MG63 (cell line): ENCODE measurements at regions not wholly inside any gene's neighbourhood (a gene's known extent, or its start where the extent isn't known, plus 50 kb on each side); places are given as distances from the start of the nearest gene placed in this dataset.
"Not testable (repeated sequence)": the region's sequence is repeated elsewhere in the genome, so short reads cannot be mapped to it uniquely, and the experiment has no call there.

Experiments used
- DNase-seq: peaks from one replicate; pipeline ENCODE4 v3.0.0-alpha.2; 2020
- H3K27me3 ChIP-seq: fragments of 250-450 bp; sonication (Bioruptor Pico); 2 replicates; pipeline ENCODE4 v1.5.1; 2020; ENCODE audit warnings: mild to moderate bottlenecking, moderate library complexity
- H3K36me3 ChIP-seq: fragments of 250-450 bp; sonication (Bioruptor Pico); 2 replicates; pipeline ENCODE4 v1.5.1; 2020; ENCODE audit warnings: mild to moderate bottlenecking, moderate library complexity
- H3K4me3 ChIP-seq: fragments of 250-450 bp; sonication (Bioruptor Pico); 2 replicates; pipeline ENCODE4 v1.5.1; 2020; ENCODE audit warnings: mild to moderate bottlenecking, moderate library complexity
- H3K9me3 ChIP-seq: fragments of 250-450 bp; sonication (Bioruptor Pico); 2 replicates; pipeline ENCODE4 v1.5.1; 2020; ENCODE audit warnings: mild to moderate bottlenecking, moderate library complexity

DNA sequence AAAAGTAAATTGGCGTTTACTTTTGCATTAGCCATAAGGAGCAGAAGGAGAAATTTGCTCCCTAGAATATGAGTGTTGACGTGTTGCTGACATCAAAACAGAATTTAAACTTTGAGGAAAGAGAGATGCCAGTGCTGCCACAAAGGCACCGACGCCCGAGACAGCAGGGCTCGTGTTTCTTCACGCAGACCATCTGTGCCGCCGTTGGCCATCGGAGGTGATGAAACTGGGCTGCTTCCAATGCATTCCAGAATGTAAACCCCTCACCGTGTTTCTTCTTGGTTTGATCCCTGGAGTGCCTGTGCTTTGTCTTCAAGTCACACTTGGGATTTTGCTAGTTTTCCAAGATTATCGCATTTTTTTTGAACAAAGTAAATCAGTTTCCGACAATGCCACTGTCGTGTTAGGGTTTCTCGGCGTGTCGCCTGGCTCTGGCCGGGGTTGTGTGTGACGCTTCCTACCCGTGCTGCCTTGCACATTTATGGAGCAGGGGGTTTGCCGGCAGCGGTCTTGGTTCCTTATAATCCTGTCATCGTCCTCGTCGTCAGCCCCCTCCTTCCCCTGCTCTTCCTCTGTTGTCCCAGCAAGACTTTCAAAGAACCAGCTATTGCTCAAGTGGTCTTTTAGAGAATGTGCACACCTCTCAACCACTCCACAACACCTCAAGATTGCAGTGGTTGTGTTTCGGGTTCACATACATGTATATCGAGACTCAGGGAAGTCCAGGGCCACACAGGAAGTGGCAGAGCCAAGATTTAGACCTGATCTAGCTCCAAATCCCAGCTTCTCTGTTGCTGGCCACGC lies 103.9 kb downstream of the METRNL start:
- H3K4me3 ChIP-seq, result no peak overlapping the region
- DNase-seq, result no peak
- no peaks in the 10 kb centered on the region; the same call in 1 of the 2 replicates for H3K36me3 ChIP-seq
- H3K27me3 ChIP-seq, result no peaks in the 10 kb centered on the region
- peaks cover 8% of the 10 kb centered on the region for H3K9me3 ChIP-seq

DNA sequence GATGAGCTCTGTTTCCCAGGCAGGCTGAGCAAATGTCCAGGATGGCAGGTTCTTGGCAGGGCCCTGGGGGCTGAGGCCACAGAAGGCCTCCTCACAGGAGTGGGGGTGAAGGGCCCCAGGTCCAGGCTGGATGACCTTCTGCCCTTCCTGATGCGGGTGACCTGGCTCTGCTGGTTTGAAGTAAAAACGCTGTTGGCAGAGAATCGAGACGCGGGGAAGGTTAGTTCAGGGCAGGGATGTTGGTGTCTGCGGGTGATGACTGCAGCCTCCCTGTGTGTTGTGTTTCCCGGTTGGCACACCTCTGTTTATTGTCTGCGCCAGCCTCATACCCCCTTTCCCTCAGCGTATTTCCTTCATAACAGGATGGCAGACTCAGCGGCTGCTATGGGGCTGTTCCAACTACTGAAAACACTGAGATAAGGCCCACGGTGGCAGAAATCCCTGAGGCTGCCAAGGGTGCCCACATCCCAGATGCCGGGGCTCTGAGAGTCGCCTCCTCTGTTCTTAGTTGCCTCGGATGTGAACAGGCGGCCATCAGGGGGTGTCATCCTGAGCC lies 104.6 kb downstream of the METRNL start:
- Histone ChIP-seq H3K36me3 (no peaks in the 10 kb centered on the region; the same call in 1 of the 2 replicates), H3K27me3 (no peaks in the 10 kb centered on the region), H3K4me3 (no peak overlapping the region), H3K9me3 (peaks cover 14% of the 10 kb centered on the region)
- DNase-seq, result no peak

DNA sequence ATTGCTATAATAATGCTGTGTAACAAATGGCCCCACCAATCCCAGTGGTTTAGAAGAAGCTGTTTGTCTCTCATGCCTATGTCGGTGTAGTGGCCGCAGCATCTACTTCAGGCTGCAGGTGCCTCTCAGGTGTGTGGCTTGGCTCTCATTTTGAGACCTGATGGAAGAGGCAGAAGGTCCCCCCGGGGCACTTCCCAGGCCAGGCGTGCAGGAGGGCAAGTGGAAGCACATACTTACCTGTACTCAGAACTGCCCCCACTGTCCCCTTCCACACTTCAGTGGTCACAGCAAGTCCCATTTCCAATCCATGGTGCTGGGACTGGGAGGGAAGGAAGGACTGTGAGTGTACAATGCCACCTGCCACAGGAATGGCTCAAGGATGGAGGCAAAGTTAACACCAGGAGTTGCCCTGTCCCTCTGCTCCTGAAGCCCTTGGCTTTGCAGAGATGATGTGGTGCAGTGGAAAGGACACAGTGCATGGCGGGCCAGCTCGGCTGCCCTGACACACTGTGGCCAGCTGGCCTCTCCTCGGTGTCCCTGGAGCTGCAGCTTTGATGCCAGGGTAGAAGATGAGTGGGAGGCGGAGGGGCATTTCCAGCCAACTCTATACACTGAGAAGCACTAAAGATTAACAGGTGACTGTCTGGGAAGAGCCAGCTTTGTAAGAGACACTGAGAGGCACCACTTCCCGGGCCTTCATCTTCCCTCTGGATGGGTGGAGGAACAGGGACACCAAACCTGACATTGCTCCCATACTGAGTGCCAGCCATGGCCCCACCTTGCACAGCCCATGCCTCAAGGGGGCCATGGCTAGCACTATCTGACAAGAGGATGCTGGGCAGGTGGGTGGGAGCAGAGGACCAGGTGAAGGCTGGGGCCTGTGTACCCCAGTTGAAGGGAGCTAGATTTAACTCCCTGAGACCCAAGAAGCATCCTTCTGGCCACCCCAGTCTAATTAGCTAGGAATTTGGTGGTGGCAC lies 105.9 kb downstream of the METRNL start:
- H3K9me3 ChIP-seq, result peaks cover 16% of the 10 kb centered on the region
- no peak for DNase-seq
- no peaks in the 10 kb centered on the region for H3K27me3 ChIP-seq
- H3K36me3 ChIP-seq, result no peaks in the 10 kb centered on the region; the same call in 1 of the 2 replicates
- no peak overlapping the region for H3K4me3 ChIP-seq

DNA sequence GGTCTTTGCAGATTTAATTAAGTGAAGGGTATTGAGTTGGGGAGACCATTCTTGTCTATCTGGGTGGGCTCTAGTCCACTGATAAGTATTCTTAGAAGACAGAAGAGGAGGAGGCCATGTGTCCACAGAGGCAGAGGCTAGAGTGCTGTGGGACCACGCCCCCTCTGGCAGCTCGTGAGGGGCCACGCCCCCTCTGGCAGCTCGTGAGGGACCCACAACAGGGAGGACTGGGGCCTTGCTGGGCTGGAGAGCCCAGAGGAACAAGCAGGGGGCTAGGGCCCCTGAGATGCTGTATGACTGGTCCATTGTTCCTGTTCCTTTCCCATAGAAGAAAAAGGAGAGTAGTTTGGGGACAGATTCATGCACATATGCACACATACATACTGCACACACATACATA lies 106.8 kb downstream of the METRNL start:
- Histone ChIP-seq H3K4me3 (no peak overlapping the region), H3K36me3 (no peaks in the 10 kb centered on the region; the same call in 1 of the 2 replicates), H3K27me3 (no peaks in the 10 kb centered on the region), H3K9me3 (peaks cover 16% of the 10 kb centered on the region)
- peak; percentile 25 for DNase-seq

DNA sequence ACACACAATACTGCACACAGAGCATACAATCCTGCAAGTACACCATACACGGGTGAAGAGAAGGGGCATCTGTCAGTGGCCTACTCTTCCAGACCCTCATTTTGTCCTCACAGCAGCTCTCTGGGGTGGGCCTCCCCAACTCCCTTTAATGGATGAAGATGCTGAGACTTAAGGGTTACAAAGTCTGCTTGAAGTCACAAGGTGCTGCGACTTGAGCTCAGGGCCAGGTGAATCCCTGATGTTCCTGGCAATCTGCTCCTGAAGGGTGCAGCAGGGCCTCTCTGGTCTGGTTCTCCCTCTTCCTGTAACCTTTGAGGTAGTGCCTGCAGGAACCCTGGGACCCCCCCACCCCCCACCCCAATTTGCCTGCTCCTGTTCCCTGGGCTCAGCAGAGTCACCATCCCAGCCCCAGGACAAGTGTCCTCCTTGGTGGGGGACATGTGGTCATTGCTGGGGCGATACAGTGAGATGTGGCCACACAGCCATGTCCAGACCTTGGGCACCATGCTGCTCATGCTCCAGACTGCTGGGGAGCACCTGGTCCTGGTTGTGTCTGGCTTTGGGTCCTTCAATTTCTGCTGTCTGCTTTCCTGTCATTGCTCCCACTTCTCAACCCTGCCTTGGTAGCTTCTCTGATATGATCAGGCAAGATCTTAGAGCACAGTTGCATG lies 107.5 kb downstream of the METRNL start:
- no peak overlapping the region for H3K4me3 ChIP-seq
- H3K9me3 ChIP-seq, result peaks cover 16% of the 10 kb centered on the region
- no peaks in the 10 kb centered on the region for H3K27me3 ChIP-seq
- no peaks in the 10 kb centered on the region; the same call in 1 of the 2 replicates for H3K36me3 ChIP-seq
- DNase-seq, result no peak

DNA sequence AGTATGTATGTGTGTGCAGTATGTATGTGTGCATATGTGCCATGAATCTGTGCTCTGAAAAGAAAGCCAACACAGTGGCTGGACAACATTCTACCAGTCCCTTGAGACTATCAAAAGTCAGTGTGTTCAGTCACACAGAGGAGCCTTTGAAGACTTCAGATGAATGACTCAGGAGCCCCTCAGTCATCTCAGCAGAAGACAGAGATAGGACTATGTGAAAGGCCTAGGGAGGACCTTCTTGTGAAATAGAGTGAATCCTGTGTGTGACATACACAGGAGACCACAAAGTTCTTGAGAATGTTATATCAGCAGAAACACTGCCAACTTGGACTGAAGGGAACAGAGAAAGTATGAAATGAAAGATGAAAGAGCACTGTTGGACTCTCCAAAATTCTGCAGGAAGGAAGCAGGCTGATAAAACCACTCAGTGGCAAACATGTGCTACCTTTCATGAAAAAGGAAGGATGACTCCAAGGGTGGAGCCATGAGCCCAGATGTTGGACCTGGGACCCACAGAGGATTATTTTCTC lies 108.4 kb downstream of the METRNL start:
- Histone ChIP-seq H3K9me3 (peaks cover 16% of the 10 kb centered on the region), H3K36me3 (no peaks in the 10 kb centered on the region; the same call in 1 of the 2 replicates), H3K27me3 (no peaks in the 10 kb centered on the region), H3K4me3 (no peak overlapping the region)
- DNase-seq, result no peak

DNA sequence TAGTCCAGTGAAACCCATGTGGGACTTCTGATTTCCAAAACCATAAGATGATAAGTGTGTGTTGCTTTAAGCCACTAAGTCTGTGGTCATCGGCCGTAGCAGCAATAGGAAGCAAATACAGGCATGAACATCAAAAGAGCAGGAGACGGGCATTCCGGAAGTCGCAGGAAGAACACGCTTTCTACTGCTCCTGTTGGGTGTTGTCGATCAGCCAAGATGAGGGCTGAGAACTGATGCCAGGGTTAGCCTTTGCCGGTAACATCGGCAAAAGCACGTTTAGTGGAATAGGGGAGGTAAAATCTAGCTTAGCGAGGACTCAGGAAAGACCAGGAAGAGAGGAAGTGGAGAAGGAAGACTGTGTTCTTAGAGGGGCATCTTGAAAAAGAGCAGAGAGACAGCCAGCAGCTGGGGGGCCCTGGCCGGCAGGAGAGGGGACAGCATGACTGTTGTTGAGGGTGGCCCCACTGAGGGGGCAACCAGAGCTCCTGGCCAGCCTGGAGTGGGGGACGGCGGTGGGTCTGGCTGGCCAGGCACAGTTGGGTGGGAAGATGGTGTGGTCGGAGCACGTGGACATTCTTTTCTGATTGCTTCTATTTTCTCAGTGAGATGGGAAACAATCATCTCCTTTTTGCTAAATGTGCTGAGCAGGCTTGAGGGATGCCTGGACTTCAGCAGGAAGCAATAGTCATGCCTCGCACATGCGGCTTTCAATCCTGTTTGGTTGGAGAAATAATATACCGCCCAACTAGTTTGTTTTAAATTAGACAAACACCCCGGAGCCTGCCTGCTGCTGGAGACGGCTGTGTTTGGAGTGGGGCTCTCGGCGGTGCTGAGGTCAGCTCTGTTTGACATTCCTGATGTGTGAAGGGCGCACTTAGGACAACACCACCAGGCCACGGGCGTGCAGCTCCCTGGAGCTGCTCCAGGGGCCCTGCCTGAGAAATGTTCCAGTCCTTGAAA lies 109.9 kb downstream of the METRNL start:
- DNase-seq, result peak; percentile 74
- H3K36me3 ChIP-seq, result peaks cover 1% of the 10 kb centered on the region
- H3K4me3 ChIP-seq, result no peak overlapping the region
- peaks cover 22% of the 10 kb centered on the region for H3K9me3 ChIP-seq
- H3K27me3 ChIP-seq, result no peaks in the 10 kb centered on the region

DNA sequence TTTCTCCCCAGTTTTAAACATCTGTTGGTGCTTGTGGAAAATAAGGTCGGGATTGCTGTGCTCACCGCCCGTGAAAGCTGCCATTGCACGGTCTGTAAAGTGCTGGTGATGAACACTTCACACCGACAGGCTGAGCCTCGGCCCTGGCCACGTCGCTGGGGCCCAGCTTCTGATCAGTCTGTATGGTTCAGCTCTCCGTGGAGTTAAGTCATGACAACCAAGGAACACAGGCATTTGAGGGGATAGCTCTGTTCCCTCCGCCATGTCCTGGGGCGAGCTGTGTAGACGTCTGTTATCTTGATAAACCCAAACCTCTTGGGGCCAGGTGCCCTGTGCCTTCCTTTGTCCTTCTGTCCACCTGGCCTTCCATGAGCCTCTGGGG lies 110.6 kb downstream of the METRNL start:
- peaks cover 26% of the 10 kb centered on the region for H3K9me3 ChIP-seq
- peaks cover 3% of the 10 kb centered on the region for H3K36me3 ChIP-seq
- H3K27me3 ChIP-seq, result no peaks in the 10 kb centered on the region
- H3K4me3 ChIP-seq, result no peak overlapping the region
- no peak for DNase-seq

DNA sequence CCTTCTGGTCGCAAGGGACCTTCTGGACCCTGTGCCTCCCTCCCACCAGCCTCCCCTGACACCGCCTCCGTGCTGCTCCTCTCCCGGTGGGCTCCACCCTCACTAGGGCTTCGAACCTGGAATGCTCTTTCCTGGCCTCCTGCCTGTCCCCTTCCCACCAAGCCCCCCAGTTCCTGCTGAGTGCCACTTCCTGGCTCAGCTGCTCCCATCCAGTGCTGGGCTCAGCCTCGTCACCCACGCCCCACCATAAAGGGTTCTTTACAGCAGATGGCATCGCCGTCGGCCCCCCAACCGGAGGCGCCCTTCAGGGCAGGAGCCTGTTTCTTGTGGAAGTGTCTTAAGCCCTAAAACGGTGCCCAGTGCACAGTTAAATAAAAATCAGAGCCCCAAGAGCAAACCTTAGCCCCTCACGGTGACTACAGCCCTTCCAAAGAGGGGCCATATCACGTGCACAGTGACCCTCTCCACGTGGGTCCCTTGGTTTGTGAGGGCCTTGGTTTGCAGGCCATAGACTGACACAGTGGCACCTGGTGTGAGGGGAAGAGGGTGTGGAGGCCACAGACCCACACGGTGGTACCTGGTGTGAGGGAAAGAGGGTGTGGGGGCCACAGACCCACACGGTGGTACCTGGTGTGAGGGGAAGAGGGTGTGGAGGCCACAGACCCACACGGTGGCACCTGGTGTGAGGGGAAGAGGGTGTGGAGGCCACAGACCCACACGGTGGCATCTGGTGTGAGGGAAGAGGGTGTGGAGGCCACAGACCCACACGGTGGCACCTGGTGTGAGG lies 111.4 kb downstream of the METRNL start:
- peaks cover 26% of the 10 kb centered on the region for H3K9me3 ChIP-seq
- no peak overlapping the region for H3K4me3 ChIP-seq
- H3K36me3 ChIP-seq, result peaks cover 3% of the 10 kb centered on the region
- no peaks in the 10 kb centered on the region for H3K27me3 ChIP-seq
- DNase-seq, result no peak

DNA sequence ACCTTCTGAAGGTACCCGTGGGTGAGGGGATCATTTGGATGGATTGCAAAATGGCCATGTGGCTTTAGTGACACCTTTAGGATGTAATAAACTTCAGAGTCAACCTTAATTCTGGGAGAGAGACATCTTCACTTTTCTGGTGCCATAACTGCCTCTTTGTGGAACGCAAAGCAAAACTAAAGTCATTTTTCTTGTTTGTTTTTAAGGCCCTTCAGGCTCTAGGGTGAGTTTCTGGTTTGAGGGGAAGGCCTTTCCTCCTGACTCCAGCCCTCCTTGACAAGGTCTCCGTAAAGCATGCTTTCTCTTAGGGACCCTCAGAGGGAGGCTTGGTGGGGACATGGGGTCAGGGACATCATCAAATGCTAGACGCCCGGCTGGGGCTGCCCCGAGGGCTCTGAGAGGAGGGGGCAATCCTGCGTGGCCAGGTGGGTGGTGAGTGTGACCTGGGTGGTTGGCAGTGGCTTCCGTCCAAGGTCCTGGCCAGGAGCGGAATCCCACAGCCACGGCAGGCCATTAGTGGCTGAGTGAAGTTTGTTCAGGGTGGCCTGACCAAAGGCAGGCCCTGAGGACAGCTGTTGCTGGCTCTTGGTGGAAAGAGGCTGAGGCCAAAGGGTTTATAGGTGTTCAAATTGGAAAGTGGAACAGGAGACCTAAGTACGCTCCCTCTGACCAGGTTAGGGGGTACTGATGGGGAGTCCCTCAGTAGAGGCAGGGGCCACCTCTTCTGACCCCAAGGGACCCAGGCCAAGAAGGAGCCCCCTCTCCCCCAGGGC lies 112.2 kb downstream of the METRNL start:
- no peak overlapping the region for H3K4me3 ChIP-seq
- H3K9me3 ChIP-seq, result peaks cover 29% of the 10 kb centered on the region
- H3K27me3 ChIP-seq, result no peaks in the 10 kb centered on the region
- peaks cover 7% of the 10 kb centered on the region for H3K36me3 ChIP-seq
- DNase-seq, result no peak

DNA sequence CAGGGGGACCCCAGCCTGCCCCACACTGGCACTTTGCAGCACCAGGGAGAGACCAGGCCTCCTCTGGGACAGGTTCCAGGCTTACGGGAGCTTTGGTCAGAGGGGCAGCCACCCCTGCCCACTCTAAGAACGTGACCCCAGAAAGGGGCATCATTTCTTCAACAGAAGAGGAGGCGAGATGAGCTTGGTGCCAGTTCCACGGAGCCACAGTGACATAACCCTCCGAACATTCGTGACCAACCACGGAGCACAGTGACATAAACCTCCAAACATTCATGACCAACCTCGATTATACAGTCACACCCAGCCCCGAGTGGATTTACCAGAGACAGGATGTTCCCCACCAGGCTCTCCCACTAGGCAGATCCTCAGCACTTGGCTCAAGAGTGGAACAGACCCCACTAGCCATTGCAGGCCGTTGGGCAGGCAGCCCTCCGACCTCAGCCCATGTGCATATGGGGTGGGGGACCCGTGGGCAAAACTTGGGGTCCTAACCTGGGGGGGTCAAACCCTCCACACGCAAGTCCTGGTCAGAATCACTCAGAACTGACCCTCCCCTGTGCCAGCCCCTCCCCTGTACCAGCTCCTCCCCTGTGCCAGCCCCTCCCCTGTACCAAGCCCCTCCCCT lies 112.9 kb downstream of the METRNL start:
- no peaks in the 10 kb centered on the region for H3K27me3 ChIP-seq
- peaks cover 7% of the 10 kb centered on the region for H3K36me3 ChIP-seq
- H3K9me3 ChIP-seq, result peaks cover 29% of the 10 kb centered on the region
- peak; percentile 53 for DNase-seq
- no peak overlapping the region for H3K4me3 ChIP-seq

DNA sequence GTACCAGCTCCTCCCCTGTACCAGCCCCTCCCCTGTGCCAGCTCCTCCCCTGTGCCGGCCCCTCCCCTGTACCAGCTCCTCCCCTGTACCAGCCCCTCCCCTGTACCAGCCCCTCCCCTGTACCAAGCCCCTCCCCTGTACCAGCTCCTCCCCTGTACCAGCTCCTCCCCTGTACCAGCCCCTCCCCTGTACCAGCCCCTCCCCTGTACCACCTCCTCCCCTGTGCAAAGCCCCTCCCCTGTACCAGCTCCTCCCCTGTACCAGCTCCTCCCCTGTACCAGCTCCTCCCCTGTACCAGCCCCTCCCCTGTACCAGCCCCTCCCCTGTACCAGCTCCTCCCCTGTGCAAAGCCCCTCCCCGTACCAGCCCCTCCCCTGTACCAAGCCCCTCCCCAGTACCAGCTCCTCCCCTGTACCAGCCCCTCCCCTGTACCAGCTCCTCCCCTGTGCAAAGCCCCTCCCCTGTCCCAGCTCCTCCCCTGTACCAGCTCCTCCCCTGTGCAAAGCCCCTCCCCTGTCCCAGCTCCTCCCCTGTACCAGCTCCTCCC lies 113.5 kb downstream of the METRNL start:
- not testable (repeated sequence) for H3K36me3 ChIP-seq, H3K4me3 ChIP-seq, H3K27me3 ChIP-seq
- peak; percentile 37 for DNase-seq
- peaks cover 26% of the 10 kb centered on the region for H3K9me3 ChIP-seq

DNA sequence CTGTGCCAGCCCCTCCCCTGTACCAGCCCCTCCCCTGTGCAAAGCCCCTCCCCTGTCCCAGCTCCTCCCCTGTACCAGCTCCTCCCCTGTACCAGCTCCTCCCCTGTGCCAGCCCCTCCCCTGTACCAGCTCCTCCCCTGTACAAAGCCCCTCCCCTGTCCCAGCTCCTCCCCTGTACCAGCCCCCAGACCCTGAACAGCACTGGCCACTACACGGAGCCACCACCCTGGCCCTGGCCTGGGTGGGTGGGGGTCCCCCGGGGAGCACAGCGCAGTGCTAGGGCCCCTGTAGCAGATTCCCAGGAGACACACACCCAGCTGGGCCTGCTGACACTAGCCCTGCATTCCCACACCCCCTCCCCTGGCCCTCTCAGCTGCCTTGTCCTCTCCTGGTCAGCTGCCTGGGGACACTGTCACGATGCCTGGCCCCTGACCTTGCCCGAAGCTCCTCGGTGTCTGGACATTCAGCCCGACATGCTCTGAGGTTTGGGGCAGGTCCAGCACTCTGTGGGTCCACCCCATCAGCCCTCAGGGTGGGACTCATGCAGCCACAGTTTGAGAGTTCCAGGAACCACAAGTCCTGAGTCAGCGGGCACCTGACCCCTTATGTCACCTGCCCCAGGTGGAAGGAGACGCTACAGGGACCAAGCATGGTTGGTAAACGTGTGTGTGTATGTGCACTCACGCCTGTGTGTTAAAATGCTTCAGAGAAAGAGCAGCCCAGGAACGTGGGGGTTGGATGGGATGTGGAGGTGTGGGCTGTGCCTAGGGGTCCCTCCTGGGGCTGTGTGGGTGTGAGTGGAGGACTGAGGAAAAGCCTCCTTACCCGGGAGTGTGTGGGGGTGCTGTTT lies 114.2 kb downstream of the METRNL start:
- DNase-seq, result peak; percentile 33
- peaks cover 19% of the 10 kb centered on the region for H3K9me3 ChIP-seq
- no peak overlapping the region for H3K4me3 ChIP-seq
- H3K27me3 ChIP-seq, result no peaks in the 10 kb centered on the region
- H3K36me3 ChIP-seq, result peaks cover 7% of the 10 kb centered on the region
